GDM1 (cell line): ENCODE measurements at regions not wholly inside any gene's neighbourhood (a gene's known extent, or its start where the extent isn't known, plus 50 kb on each side); places are given as distances from the start of the nearest gene placed in this dataset.

ENCODE experiments used
- DNase-seq: peaks from one replicate; lab custom pipeline; 2025; lab: John Stamatoyannopoulos, UW

- DNase-seq, result no peak
Observed at GRCh38 chr13:86737334-86737932, 933.7 kb upstream of the SLITRK5 start.

GRCh38 chr13:86741762-86742285 is 929.3 kb upstream of the SLITRK5 start:
- no peak for DNase-seq

- no peak for DNase-seq
Observed at GRCh38 chr13:86757236-86757978, 913.8 kb upstream of the SLITRK5 start.

DNA sequence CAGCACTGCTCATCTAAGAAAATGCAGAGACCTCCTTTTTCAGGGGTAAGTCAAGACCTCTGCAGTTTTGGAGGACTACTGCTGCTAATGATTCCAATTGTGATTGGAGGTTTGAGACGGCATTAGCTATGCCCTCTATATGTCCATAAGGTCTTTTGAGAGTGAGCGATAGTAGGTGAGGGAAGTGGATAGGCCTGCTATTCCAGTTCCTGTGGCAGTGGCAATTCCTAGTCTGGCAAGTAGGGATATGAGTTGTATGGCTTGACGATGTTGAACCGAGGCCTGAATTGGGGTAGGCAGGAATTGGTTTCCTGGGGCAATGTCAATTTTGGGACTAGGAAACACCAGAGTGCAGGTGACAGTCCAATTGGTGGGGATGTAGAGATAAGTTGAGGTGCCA is 913.1 kb upstream of the SLITRK5 start:
- no peak for DNase-seq

DNA sequence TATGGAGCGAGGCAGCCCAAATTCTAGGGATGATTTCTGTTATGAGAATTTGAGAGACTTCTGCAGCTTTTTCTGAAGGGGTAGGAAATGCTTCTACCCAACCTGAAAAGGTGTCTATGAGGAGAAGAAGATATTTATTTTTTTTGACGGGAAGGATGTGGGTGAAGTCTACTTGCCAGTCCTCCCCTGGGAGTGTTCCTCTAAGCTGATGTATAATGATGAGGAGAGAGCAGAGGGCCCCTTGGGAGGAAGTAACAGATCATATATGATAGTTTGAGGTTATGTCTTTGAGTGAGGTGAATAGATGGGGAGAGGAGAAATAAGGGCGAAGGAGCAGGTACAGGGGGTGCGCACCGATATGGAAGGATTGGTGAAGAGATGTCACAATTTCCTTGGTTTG is 910.6 kb upstream of the SLITRK5 start:
- DNase-seq, result no peak

DNA sequence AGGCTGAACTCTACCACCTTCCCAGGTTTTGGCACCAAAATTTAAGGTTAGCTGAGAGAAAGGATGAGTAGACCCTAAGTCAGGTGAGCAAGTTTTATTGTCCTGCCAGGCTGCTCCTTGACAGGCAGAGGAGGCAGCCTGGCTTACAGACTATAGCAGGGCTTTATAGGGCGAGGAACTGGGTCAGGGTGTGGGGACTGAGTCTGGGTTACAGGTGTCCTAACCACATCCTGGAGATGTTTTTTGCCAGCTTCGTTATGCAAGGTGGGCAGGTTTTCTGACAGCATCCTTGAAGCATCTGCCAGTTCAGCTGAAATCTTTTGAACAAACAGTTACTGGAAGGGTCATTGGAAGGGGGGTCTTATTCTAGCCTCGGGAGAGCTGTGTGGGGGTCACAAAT is 905.7 kb upstream of the SLITRK5 start:
- no peak for DNase-seq

DNA sequence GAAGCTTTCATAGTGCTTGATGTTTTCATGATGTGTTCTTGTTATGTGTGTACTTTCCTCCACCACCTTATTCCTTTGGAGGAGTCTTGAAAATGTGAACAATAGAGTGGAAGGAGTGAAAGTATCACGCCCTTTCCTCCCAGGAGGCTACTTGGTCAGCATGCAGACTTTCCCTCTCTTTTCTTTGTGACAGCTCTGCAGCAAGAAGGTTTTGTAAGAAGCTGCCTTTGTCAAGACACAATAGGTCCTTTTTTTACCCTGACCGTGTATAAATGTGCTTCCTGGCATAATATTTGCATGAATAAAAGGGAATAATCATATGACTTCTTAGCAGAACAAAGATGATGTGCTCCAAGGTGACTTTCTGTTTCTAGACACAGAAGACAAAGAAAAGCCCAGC is 882.6 kb upstream of the SLITRK5 start:
- DNase-seq, result no peak

GRCh38 chr13:86792153-86792651 is 879.0 kb upstream of the SLITRK5 start:
- DNase-seq, result no peak

DNA sequence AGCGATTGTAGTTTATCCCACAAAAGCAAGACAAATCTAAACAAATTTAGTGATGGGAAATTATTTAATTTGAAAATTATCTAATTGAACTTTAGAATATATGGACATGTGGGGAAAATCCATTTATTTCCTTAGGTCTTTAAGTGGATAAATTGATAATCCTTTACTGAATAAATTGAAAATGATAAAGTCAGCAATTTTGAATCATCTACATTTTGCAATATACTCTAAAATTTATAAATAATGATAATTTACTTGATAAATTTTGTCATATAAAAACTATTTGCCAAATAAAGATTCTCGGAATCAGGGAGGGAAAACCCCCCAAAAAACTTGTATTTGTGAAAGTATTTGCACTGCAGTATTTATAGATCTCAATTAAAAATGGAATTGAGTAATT is 875.3 kb upstream of the SLITRK5 start:
- no peak for DNase-seq

DNA sequence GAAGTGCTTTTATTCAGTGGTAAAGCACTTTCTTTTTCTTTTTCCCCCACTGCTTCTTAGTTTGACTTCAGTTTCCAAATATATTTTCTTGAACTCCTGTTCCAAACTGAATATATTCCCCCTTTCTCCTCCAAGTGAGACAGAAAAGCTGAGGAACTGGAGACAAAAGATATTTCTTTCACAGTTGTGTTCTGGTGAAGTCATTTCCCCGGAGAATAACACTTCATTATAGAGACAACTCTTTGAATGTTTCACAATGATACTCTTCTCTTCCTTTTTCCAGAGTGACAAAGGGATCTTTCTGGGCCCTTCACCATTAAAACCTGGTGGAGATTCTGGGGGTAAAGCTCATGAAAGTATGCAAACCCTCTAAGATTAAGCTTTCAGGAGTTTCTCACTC is 860.8 kb upstream of the SLITRK5 start:
- DNase-seq, result no peak

GRCh38 chr13:86813198-86813597 is 858.0 kb upstream of the SLITRK5 start:
- DNase-seq, result no peak

GRCh38 chr13:86825410-86825809 is 845.8 kb upstream of the SLITRK5 start:
- no peak for DNase-seq

- DNase-seq, result no peak
Observed at GRCh38 chr13:86826232-86826631, 844.9 kb upstream of the SLITRK5 start.

- DNase-seq, result no peak
Observed at GRCh38 chr13:86830046-86830445, 841.1 kb upstream of the SLITRK5 start.

GRCh38 chr13:86831084-86831483 is 840.1 kb upstream of the SLITRK5 start:
- DNase-seq, result no peak

DNA sequence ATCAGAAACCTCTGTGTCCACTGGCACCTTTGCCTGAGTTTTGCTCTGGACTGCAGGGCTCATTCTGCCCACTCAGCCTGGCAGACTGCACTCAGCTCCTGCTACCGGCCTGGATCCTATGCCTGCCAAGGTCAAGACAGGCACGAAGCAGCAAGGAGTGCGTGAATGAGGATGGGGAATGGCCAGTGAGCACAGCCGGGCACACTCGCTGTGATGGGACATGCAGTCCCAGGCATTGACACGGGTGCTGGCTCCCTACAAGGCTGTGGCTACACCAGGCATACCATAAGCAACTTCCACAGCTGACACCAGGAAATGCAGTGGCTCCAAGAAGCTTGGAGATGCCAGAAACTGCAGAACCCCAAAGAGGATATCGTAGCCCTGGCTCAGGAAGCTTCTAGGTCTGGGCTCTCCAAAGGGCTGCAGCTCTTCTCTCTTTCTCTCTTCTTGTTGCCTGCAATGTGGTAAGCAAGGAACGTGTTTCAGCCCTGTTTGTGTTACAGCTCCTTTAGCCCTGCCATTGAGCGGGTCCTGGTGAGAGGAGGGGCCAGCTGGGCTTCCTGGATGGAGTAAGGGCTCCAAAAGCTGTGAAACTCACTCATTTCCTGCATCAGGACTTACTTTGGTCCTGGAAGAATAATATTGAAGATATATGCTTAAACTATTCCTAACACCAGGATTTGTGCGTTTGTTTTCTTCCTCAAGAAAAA is 832.6 kb upstream of the SLITRK5 start:
- DNase-seq, result no peak

DNA sequence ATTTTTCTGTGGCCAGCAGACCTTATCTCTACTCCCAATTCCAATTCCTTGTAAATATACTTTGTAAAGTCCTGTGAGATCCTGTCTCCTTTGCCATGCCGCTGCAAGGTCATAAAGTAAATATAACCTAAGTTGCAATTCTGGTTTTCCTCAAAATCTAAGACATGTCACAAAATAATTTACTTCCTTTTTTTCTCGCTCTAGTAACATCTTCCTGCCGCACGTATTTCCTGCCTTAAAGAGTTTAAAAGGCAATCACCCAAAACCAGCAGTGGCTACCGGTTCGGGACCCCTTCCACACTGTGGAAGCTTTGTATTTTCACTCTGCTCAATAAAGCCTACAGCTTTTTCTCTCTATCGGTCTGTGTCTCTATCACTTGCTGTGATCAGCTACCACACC is 832.0 kb upstream of the SLITRK5 start:
- no peak for DNase-seq

- DNase-seq, result no peak
Observed at GRCh38 chr13:86840250-86841191, 830.6 kb upstream of the SLITRK5 start.

- no peak for DNase-seq
Observed at GRCh38 chr13:86841264-86841663, 829.9 kb upstream of the SLITRK5 start.

GRCh38 chr13:86846501-86846900 is 824.7 kb upstream of the SLITRK5 start:
- DNase-seq, result no peak

DNA sequence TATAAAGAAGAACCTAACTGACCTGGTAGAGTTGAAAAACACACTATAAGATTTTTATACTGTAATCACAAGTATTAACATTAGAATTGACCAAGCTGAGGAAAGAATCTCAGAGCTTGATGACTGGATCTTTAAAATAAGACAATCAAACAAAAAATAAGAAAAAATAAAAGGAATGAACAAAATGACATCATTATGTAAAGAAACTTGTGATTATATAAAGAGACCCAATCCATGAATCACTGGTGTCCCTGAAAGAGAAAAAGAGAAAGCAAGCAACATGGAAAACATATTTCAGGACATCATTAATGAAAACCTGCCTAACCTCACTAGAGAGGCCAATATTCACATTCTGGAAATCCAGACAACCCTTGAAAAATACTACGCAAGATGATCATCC is 822.5 kb upstream of the SLITRK5 start:
- no peak for DNase-seq

DNA sequence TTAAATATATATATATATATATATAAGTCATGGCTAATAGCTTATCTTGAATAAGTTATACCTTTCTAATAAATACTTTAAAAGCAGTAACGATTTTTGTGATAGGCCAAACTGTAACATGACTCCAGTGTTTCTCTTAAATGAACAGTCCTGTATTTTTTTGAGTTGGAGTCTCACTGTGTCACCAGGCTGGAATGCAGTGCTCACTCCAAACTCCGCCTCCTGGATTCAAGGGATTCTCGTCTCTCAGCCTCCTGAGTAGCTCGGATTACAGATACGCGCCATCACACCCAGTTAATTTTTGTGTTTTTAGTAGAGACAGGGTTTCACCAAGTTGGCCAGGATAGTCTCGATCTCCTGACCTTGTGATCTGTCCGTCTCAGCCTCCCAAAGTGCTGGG is 814.2 kb upstream of the SLITRK5 start:
- DNase-seq, result no peak
